ENCODE measurements at regions not wholly inside any gene's neighbourhood (a gene's known extent, or its start where the extent isn't known, plus 50 kb on each side); places are given as distances from the start of the nearest gene placed in this dataset.

DNA sequence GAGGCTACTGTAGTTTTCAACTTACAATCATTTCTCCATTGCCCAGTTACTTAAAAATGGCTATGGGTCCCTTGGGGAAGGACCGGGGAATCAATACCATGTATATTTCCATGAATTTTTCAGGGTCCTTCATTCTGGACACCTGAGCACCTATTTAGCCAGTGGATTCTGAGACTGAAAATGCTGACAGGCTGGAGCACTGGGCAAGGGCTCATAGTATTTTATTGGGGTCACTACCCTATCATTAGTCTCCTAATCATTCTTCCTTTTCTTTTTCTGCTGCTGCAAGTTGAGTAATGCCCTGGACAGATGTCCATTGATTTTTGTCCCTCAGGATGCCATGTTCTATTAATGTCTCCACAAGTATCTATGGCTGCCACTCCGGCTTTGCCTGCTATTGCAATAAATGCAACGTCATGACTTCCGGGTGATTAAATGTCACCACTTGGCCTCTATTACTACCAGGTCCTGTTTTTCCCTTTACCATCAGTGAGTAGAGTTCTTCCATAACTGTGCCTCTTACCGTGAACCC lies 279.3 kb upstream of the FBXL7 start:
- TF ChIP-seq, protein P1, sequence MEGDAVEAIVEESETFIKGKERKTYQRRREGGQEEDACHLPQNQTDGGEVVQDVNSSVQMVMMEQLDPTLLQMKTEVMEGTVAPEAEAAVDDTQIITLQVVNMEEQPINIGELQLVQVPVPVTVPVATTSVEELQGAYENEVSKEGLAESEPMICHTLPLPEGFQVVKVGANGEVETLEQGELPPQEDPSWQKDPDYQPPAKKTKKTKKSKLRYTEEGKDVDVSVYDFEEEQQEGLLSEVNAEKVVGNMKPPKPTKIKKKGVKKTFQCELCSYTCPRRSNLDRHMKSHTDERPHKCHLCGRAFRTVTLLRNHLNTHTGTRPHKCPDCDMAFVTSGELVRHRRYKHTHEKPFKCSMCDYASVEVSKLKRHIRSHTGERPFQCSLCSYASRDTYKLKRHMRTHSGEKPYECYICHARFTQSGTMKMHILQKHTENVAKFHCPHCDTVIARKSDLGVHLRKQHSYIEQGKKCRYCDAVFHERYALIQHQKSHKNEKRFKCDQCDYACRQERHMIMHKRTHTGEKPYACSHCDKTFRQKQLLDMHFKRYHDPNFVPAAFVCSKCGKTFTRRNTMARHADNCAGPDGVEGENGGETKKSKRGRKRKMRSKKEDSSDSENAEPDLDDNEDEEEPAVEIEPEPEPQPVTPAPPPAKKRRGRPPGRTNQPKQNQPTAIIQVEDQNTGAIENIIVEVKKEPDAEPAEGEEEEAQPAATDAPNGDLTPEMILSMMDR (IDR thresholded peaks at IDR 0.05; ENCODE audit: low read depth, low read length, poor library complexity, severe bottlenecking): no peak
- no peak for TF ChIP-seq EZH2phosphoT487 (IDR thresholded peaks at IDR 0.05; ENCODE audit: borderline replicate concordance, low read length)

Measured in DOHH2 (cell line).